Hepatocyte (in vitro differentiated cells): ENCODE measurements at regions not wholly inside any gene's neighbourhood (a gene's known extent, or its start where the extent isn't known, plus 50 kb on each side); places are given as distances from the start of the nearest gene placed in this dataset.
A peak's percentile ranks its signal among the peaks of the same experiment; 100 is the strongest.

Experiments used
- DNase-seq: peaks from one replicate; pipeline ENCODE4 v3.0.0-alpha.2; 2016; ENCODE audit warnings: low spot score
- H2AFZ ChIP-seq: fragments of 200-600 bp; sonication (generic); 2 replicates; pipeline ENCODE4 v1.6.0; 2016; ENCODE audit warnings: antibody characterized with exemption, mild to moderate bottlenecking
- H3K27ac ChIP-seq: fragments of 200-600 bp; sonication (generic); 2 replicates; pipeline ENCODE4 v1.5.1; 2016; ENCODE audit warnings: mild to moderate bottlenecking
- H3K27me3 ChIP-seq: fragments of 200-600 bp; sonication (generic); 2 replicates; pipeline ENCODE4 v1.6.1; 2016
- H3K36me3 ChIP-seq: fragments of 200-600 bp; sonication (generic); replicated peaks from 2 replicates; pipeline ENCODE4 v1.5.1; 2016; ENCODE audit warnings: low read depth; ENCODE audit not compliant: insufficient read depth
- H3K4me1 ChIP-seq: fragments of 200-600 bp; sonication (generic); 2 replicates; pipeline ENCODE4 v1.5.1; 2016; ENCODE audit warnings: mild to moderate bottlenecking, moderate library complexity; ENCODE audit not compliant: insufficient read depth
- H3K4me2 ChIP-seq: fragments of 200-600 bp; sonication (generic); 2 replicates; pipeline ENCODE4 v1.6.0; 2016
- H3K4me3 ChIP-seq: fragments of 200-600 bp; sonication (generic); 2 replicates; pipeline ENCODE4 v1.5.1; 2016; ENCODE audit warnings: mild to moderate bottlenecking
- H3K79me2 ChIP-seq: fragments of 200-600 bp; sonication (generic); 2 replicates; pipeline ENCODE4 v1.6.0; 2017; ENCODE audit warnings: mild to moderate bottlenecking
- H3K9me2 ChIP-seq: fragments of 200-600 bp; sonication (generic); replicated peaks from 2 replicates; pipeline ENCODE4 v1.6.0; 2017; ENCODE audit warnings: mild to moderate bottlenecking; ENCODE audit not compliant: insufficient read depth
- H3K9me3 ChIP-seq: fragments of 200-600 bp; sonication (generic); 2 replicates; pipeline ENCODE4 v1.5.1; 2016; ENCODE audit warnings: low read depth, mild to moderate bottlenecking
- H4K20me1 ChIP-seq: fragments of 200-600 bp; sonication (generic); 2 replicates; pipeline ENCODE4 v1.6.0; 2016; ENCODE audit warnings: mild to moderate bottlenecking; ENCODE audit not compliant: insufficient read depth, poor library complexity, severe bottlenecking
- EZH2 ChIP-seq: fragments of 200-600 bp; sonication (generic); IDR thresholded peaks from 2 replicates; pipeline ENCODE4 v1.6.1; 2016; ENCODE audit warnings: antibody characterized with exemption, mild to moderate bottlenecking, borderline replicate concordance
- EZH2phosphoT487 ChIP-seq: fragments of 200-600 bp; sonication (generic); IDR thresholded peaks from one replicate; pipeline ENCODE4 v1.6.1; 2018; ENCODE audit warnings: antibody characterized with exemption, mild to moderate bottlenecking, low read depth, moderate library complexity; ENCODE audit not compliant: unreplicated experiment, severe bottlenecking
- WGBS: methylation state at CpG from one replicate; pipeline ENCODE4 v1.1.6; 2016; ENCODE audit warnings: low lambda C conversion rate; ENCODE audit errors: missing lambda C conversion rate; 5-methylcytosine and 5-hydroxymethylcytosine counted together
- TF ChIP-seq, protein P1 (sequence below): fragments of 200-600 bp; sonication (generic); IDR thresholded peaks from 2 replicates; pipeline ENCODE4 v1.5.1; 2016; ENCODE audit warnings: antibody characterized with exemption, mild to moderate bottlenecking; ENCODE audit not compliant: poor library complexity

GRCh38 chrX:95875661-95876060, 809.0 kb upstream of the DIAPH2 start:
- H3K4me2 ChIP-seq, result no peak overlapping the region
- TF ChIP-seq EZH2 (no peak), EZH2phosphoT487 (no peak)
- TF ChIP-seq, protein P1, sequence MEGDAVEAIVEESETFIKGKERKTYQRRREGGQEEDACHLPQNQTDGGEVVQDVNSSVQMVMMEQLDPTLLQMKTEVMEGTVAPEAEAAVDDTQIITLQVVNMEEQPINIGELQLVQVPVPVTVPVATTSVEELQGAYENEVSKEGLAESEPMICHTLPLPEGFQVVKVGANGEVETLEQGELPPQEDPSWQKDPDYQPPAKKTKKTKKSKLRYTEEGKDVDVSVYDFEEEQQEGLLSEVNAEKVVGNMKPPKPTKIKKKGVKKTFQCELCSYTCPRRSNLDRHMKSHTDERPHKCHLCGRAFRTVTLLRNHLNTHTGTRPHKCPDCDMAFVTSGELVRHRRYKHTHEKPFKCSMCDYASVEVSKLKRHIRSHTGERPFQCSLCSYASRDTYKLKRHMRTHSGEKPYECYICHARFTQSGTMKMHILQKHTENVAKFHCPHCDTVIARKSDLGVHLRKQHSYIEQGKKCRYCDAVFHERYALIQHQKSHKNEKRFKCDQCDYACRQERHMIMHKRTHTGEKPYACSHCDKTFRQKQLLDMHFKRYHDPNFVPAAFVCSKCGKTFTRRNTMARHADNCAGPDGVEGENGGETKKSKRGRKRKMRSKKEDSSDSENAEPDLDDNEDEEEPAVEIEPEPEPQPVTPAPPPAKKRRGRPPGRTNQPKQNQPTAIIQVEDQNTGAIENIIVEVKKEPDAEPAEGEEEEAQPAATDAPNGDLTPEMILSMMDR, result no peak
- no peaks in the 10 kb centered on the region for H3K27me3 ChIP-seq
- no peak overlapping the region for H3K27ac ChIP-seq
- no peaks in the 10 kb centered on the region for H3K9me2 ChIP-seq
- H3K9me3 ChIP-seq, result no peaks in the 10 kb centered on the region
- H2AFZ ChIP-seq, result no peak overlapping the region
- DNase-seq, result peak; percentile 6
- no peaks in the 10 kb centered on the region for H3K4me1 ChIP-seq
- 55% methylated on average over 1 of the region's 1 CpG for WGBS
- no peaks in the 10 kb centered on the region for H3K36me3 ChIP-seq
- H4K20me1 ChIP-seq, result no peaks in the 10 kb centered on the region
- no peak overlapping the region for H3K4me3 ChIP-seq
- H3K79me2 ChIP-seq, result no peaks in the 10 kb centered on the region

- no peak overlapping the region for H3K4me3 ChIP-seq
- no peak overlapping the region for H2AFZ ChIP-seq
- no peak overlapping the region for H3K4me2 ChIP-seq
- no peaks in the 10 kb centered on the region for H3K4me1 ChIP-seq
- WGBS, result 44% methylated on average over 4 of the region's 4 CpGs
- H3K9me2 ChIP-seq, result no peaks in the 10 kb centered on the region
- no peaks in the 10 kb centered on the region for H3K79me2 ChIP-seq
- no peaks in the 10 kb centered on the region for H3K27me3 ChIP-seq
- H4K20me1 ChIP-seq, result no peaks in the 10 kb centered on the region
- H3K36me3 ChIP-seq, result no peaks in the 10 kb centered on the region
- H3K27ac ChIP-seq, result peak overlapping the region; percentile 40
- peak; percentile 11 for DNase-seq
- TF ChIP-seq, protein P1, result no peak
- TF ChIP-seq EZH2phosphoT487 (no peak), EZH2 (no peak)
- H3K9me3 ChIP-seq, result no peaks in the 10 kb centered on the region
Observed at GRCh38 chrX:95878874-95879273, 805.8 kb upstream of the DIAPH2 start.

DNA sequence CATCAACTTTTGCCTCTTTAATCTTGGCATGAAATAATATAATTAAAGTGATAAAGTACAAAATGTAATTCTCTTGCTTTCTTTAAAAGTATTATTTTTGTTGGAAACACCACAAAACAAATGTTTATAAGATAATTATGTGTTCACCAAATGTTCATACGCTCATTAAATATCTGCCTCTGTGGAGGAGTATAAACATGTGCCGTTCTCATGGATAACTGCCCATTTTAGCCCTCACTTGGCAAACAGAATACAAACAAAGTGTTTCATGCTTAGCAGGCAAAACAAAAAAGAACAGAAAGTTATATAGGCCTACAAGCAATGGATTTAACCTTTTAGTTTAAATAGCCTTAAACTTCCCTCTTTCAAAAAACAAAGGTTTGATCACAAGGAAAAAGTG, 800.5 kb upstream of the DIAPH2 start:
- Histone ChIP-seq H4K20me1 (no peaks in the 10 kb centered on the region), H3K27me3 (no peaks in the 10 kb centered on the region), H3K9me3 (no peaks in the 10 kb centered on the region), H3K36me3 (no peaks in the 10 kb centered on the region), H3K4me2 (no peak overlapping the region), H3K4me1 (peaks cover 6% of the 10 kb centered on the region), H3K4me3 (no peak overlapping the region), H2AFZ (no peak overlapping the region), H3K9me2 (no peaks in the 10 kb centered on the region), H3K79me2 (no peaks in the 10 kb centered on the region), H3K27ac (peak overlapping the region; percentile 72)
- 46% methylated on average over 2 of the region's 2 CpGs for WGBS
- DNase-seq, result no peak
- TF ChIP-seq EZH2 (no peak), EZH2phosphoT487 (no peak)
- TF ChIP-seq, protein P1, result no peak

- Histone ChIP-seq H3K79me2 (no peaks in the 10 kb centered on the region), H3K4me1 (peaks cover 6% of the 10 kb centered on the region), H3K4me3 (no peak overlapping the region), H3K36me3 (no peaks in the 10 kb centered on the region), H3K9me2 (no peaks in the 10 kb centered on the region), H3K9me3 (no peaks in the 10 kb centered on the region), H2AFZ (no peak overlapping the region), H3K27ac (peak overlapping the region; percentile 72), H3K4me2 (no peak overlapping the region), H3K27me3 (no peaks in the 10 kb centered on the region), H4K20me1 (no peaks in the 10 kb centered on the region)
- TF ChIP-seq, protein P1, result no peak
- TF ChIP-seq EZH2 (no peak), EZH2phosphoT487 (no peak)
- 48% methylated on average over 3 of the region's 3 CpGs for WGBS
- DNase-seq, result peak; percentile 42
Observed at GRCh38 chrX:95885074-95885473, 799.6 kb upstream of the DIAPH2 start.
